ENCODE measurements at regions not wholly inside any gene's neighbourhood (a gene's known extent, or its start where the extent isn't known, plus 50 kb on each side); places are given as distances from the start of the nearest gene placed in this dataset.

DNA sequence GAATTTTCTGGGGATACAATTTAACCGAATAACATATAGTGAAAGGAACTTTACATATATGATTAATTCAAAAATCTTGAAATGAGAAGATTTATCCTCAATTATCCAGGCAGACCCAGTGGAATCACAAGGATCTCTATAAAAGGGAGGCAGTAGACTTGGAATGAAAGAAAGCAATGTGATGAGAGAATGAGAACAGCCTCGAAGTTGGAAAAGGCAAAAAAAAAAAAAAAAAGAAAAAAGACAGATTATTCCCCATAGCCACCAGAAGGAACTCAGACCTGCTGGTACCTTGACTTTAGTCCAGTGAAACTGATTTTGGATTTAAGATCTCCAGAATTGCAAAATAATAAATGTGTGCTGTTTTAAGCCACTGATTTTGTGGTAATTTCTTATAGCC, 416.3 kb upstream of the OR4E1 start:
- H2BK120ac ChIP-seq (ENCODE audit: low read depth, low read length): no peak overlapping the region
- H3K4me2 ChIP-seq (ENCODE audit: low read depth, low read length): no peak overlapping the region
- WGBS, 2 experiments (ENCODE audit: extremely low coverage in 2 of 2, insufficient read length in 1 of 2): no CpG with 5 or more reads among the region's 2 CpGs
- no peaks in the 10 kb centered on the region for H3K9me3 ChIP-seq (ENCODE audit: control insufficient read depth, insufficient read depth, low read length)
- H4K91ac ChIP-seq (ENCODE audit: insufficient read depth, low read depth, low read length): no peak overlapping the region
- H3K9ac ChIP-seq (ENCODE audit: low read depth, low read length): no peak overlapping the region
- H2AK9ac ChIP-seq (replicated peaks; ENCODE audit: low read depth, low read length, poor library complexity): no peak overlapping the region
- no peak overlapping the region for H3K4ac ChIP-seq (ENCODE audit: low read depth, low read length)
- H2AK5ac ChIP-seq (ENCODE audit: low read depth, low read length): no peak overlapping the region
- no peaks in the 10 kb centered on the region for H3K9me1 ChIP-seq (ENCODE audit: insufficient read depth, low read length)
- H3K27me3 ChIP-seq (ENCODE audit: control insufficient read depth, insufficient read depth, low read length): no peaks in the 10 kb centered on the region
- H3K36me3 ChIP-seq (ENCODE audit: control insufficient read depth, insufficient read depth, low read length): no peaks in the 10 kb centered on the region
- H3K23ac ChIP-seq (ENCODE audit: low read depth, low read length): no peak overlapping the region
- in situ Hi-C loops (cut with MboI; ENCODE audit: low sequenced_read_pairs): no loop called here
- no peak overlapping the region for H2BK15ac ChIP-seq (ENCODE audit: low read depth, low read length)
- H3K18ac ChIP-seq (ENCODE audit: low read depth, low read length): no peak overlapping the region
- H3K27ac ChIP-seq (ENCODE audit: insufficient read depth, low read length): no peak overlapping the region
- BruUV-seq (replicated peaks): no TSS peak
- POLR2A ChIA-PET (ENCODE audit: unreplicated experiment): no interaction called here
- CTCF ChIA-PET: no interaction called here
- H2BK5ac ChIP-seq (ENCODE audit: low read depth, low read length, poor library complexity, severe bottlenecking): no peak overlapping the region
- no peaks in the 10 kb centered on the region for H3K4me1 ChIP-seq (ENCODE audit: control insufficient read depth, insufficient read depth, low read length)
- no peak overlapping the region for H4K5ac ChIP-seq (ENCODE audit: low read depth, low read length)
- TF ChIP-seq RFX5 (IDR thresholded peaks at IDR 0.05; ENCODE audit: low read depth, low read length) (no peak), POLR2A (IDR thresholded peaks at IDR 0.05; ENCODE audit: low read depth, low read length) (no peak), NFE2L2 (IDR thresholded peaks at IDR 0.05; ENCODE audit: low read depth, low read length) (no peak), MXI1 (IDR thresholded peaks at IDR 0.05; ENCODE audit: borderline replicate concordance, low read depth, low read length) (no peak), RAD21 (IDR thresholded peaks at IDR 0.05; ENCODE audit: low read length) (no peak), BHLHE40 (IDR thresholded peaks at IDR 0.05; ENCODE audit: low read depth, low read length) (no peak), FOS (IDR thresholded peaks at IDR 0.05; ENCODE audit: low read depth, low read length) (no peak), SMC3 (IDR thresholded peaks at IDR 0.05; ENCODE audit: low read depth, low read length) (no peak), RCOR1 (IDR thresholded peaks at IDR 0.05; ENCODE audit: insufficient replicate concordance, low read length) (no peak)
- TF ChIP-seq, protein P1, sequence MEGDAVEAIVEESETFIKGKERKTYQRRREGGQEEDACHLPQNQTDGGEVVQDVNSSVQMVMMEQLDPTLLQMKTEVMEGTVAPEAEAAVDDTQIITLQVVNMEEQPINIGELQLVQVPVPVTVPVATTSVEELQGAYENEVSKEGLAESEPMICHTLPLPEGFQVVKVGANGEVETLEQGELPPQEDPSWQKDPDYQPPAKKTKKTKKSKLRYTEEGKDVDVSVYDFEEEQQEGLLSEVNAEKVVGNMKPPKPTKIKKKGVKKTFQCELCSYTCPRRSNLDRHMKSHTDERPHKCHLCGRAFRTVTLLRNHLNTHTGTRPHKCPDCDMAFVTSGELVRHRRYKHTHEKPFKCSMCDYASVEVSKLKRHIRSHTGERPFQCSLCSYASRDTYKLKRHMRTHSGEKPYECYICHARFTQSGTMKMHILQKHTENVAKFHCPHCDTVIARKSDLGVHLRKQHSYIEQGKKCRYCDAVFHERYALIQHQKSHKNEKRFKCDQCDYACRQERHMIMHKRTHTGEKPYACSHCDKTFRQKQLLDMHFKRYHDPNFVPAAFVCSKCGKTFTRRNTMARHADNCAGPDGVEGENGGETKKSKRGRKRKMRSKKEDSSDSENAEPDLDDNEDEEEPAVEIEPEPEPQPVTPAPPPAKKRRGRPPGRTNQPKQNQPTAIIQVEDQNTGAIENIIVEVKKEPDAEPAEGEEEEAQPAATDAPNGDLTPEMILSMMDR (conservative IDR thresholded peaks at IDR 0.05; ENCODE audit: low read depth, low read length): no peak
- H3K79me1 ChIP-seq (ENCODE audit: low read depth in 1 of 2, low read length in 2 of 2): no peaks in the 10 kb centered on the region
- no peak overlapping the region for H3K4me3 ChIP-seq (ENCODE audit: insufficient read depth, low read depth, low read length)
- no peak for ATAC-seq (ENCODE audit: low read depth)
- no peaks in the 10 kb centered on the region for H4K20me1 ChIP-seq (ENCODE audit: insufficient read depth, low read length)
- H4K8ac ChIP-seq (ENCODE audit: low read depth in 2 of 2, low read length in 2 of 2): no peak overlapping the region
- no peak overlapping the region for H2BK20ac ChIP-seq (ENCODE audit: low read depth, low read length)
- no peak overlapping the region for H3K56ac ChIP-seq (ENCODE audit: extremely low read depth, insufficient read depth, low read length)
- no peak for DNase-seq
- H2AFZ ChIP-seq (replicated peaks; ENCODE audit: low read length, poor library complexity): no peak overlapping the region
- dilution Hi-C loops (cut with HindIII; ENCODE audit: low sequenced_read_pairs, unreplicated experiment): no loop called here
- intact Hi-C loops (cut with micrococcal nuclease): no loop called here
- no peak overlapping the region for H3K14ac ChIP-seq (replicated peaks; ENCODE audit: low read depth, low read length)

Data from IMR-90 (cell line).